ENCODE measurements at regions not wholly inside any gene's neighbourhood (a gene's known extent, or its start where the extent isn't known, plus 50 kb on each side); places are given as distances from the start of the nearest gene placed in this dataset.
"Not testable (repeated sequence)": the region's sequence is repeated elsewhere in the genome, so short reads cannot be mapped to it uniquely, and the experiment has no call there.

DNA sequence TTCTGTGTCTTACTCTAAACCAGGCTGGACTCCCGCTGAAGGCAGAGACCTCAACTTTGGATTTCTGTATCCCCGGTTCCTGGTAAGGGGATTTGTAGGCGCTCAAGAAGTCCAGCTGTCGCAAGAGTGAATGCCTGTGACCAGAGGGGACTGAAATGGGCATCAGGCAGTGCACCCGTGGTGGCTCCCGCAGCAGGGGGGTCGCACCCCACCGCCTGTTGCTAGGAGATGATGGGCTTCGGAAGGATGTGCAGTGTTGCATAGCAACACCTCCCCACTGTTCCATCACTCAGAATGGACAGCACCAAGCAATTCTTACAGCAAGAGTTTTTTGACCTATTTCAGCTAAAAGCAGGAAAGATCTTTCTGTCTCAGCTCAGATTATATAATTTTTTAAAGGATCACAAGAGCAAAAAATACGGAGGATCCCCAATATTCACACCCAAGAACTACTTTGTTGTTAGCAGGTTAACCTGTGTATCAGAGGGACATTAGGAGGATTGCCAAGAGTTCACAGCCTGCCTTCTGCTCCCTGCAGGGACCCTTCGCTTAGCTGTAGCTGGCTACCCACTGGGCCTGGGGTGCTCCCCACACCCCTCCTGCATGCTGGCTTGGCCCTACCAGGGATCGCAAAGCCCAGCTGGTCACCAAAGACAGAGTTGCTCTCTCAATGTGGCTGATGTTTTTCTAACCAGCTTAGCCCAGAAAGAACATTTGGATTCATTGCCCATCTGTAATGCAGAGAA lies 63.8 kb downstream of the SOWAHC start:
- Histone ChIP-seq H3K27me3 (ENCODE audit: control insufficient read depth, insufficient read depth, low read length) (no peaks in the 10 kb centered on the region), H3K36me3 (ENCODE audit: control insufficient read depth, insufficient read depth, low read length) (no peaks in the 10 kb centered on the region), H3K4me3 (ENCODE audit: low read depth, low read length) (no peak overlapping the region)
- no peak for DNase-seq (ENCODE audit: low read depth)
- no peak for TF ChIP-seq CTCF (IDR thresholded peaks at IDR 0.05; ENCODE audit: insufficient read depth, low read length, poor library complexity, severe bottlenecking)

DNA sequence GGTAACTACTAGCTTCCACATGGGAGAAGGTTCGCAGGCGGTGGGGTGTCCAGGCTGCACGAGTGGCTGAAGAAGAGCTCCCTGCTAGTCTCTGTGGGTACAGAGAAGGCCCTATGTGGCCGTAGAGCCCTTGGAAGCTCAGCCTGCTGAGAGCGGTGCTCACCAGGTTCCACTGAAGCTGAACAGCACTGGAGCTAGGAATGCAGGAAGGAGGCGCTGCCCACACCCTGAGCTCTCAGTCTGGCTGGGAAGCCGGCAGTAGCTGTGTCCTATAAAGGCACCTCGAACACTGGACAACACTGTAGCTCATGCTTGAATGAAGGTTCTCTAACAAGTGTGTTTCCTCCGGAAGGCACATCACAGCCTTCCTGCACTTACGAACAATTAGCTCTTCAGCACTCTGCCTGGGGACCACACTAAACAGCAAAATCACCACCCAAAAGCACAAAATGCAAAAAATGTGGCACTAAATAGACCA lies 64.6 kb downstream of the SOWAHC start:
- not testable (repeated sequence) for H3K4me3 ChIP-seq (ENCODE audit: low read depth, low read length); DNase-seq (ENCODE audit: low read depth); H3K36me3 ChIP-seq (ENCODE audit: control insufficient read depth, insufficient read depth, low read length); H3K27me3 ChIP-seq (ENCODE audit: control insufficient read depth, insufficient read depth, low read length)

GRCh38 chr2:109679225-109679624 lies 65.1 kb downstream of the SOWAHC start:
- H3K4me3 ChIP-seq (ENCODE audit: low read depth, low read length): no peak overlapping the region
- DNase-seq (ENCODE audit: low read depth): no peak
- TF ChIP-seq CTCF (IDR thresholded peaks at IDR 0.05; ENCODE audit: insufficient read depth, low read length, poor library complexity, severe bottlenecking): no peak
- H3K27me3 ChIP-seq (ENCODE audit: control insufficient read depth, insufficient read depth, low read length): no peaks in the 10 kb centered on the region
- H3K36me3 ChIP-seq (ENCODE audit: control insufficient read depth, insufficient read depth, low read length): no peaks in the 10 kb centered on the region

DNA sequence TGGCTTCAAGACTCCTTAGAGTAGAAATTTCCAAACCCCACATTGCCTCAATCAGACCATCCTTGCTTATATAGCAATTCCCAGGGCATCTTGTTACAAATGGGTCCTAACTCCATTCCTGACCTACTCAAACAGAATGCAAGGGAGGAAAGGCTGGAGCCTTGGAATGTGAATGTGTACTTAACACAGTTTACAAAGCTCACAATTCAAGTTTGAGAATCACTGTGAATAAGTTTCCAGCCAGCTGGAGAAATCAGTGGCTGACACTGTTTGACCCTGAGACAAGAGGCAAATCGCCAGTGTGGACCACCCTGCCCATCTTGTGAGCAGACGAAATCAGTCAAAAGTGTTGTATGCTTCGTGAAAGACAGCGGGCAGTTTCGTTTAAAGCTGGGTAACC lies 65.5 kb downstream of the SOWAHC start:
- no peaks in the 10 kb centered on the region for H3K27me3 ChIP-seq (ENCODE audit: control insufficient read depth, insufficient read depth, low read length)
- TF ChIP-seq CTCF (IDR thresholded peaks at IDR 0.05; ENCODE audit: insufficient read depth, low read length, poor library complexity, severe bottlenecking): no peak

GRCh38 chr2:109680523-109681297 lies 66.5 kb downstream of the SOWAHC start:
- no peak overlapping the region for H3K4me3 ChIP-seq (ENCODE audit: low read depth, low read length)
- H3K27me3 ChIP-seq (ENCODE audit: control insufficient read depth, insufficient read depth, low read length): no peaks in the 10 kb centered on the region
- no peaks in the 10 kb centered on the region for H3K36me3 ChIP-seq (ENCODE audit: control insufficient read depth, insufficient read depth, low read length)
- TF ChIP-seq CTCF (IDR thresholded peaks at IDR 0.05; ENCODE audit: insufficient read depth, low read length, poor library complexity, severe bottlenecking): no peak
- DNase-seq (ENCODE audit: low read depth): no peak

More for the DNA sequence above, 65.5 kb downstream of the SOWAHC start:
- Histone ChIP-seq H3K36me3 (ENCODE audit: control insufficient read depth, insufficient read depth, low read length) (no peaks in the 10 kb centered on the region), H3K4me3 (ENCODE audit: low read depth, low read length) (no peak overlapping the region)
- DNase-seq (ENCODE audit: low read depth): no peak

DNA sequence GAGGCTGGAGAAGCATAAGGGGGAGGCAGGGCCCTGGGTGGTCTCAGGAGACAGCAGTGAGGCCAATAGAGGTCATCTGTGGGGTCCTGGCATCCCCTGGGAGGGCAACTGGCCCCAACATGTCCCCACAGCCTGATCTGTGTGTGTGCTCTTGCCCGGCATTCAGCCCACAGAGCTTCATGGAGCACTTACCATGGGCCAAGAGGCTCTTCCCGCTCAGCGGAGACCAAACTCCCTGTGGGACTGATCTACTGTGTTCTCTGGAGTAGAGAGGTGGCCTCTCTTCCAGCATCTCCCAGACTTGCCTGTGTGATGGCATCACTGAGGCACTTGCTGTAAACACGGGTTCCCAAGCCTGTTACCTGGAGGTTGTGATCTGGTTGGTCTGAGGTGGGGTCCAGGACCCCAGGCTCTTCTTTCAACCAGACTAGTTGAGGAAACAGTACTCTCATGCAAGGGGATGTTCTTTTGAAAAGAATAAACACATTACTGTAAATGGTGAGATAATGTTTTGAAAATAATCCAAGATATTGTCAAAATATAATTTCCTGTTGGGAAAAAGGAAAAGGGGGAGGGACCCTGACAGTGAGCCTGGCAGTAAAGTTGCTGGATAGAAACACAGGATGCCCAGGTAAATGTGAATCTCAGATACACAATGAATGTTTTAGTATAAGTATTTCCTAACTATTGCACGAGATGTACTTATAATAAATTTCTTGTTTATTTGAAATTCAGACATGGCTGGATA lies 67.6 kb downstream of the SOWAHC start:
- H3K27me3 ChIP-seq (ENCODE audit: control insufficient read depth, insufficient read depth, low read length): no peaks in the 10 kb centered on the region
- no peak for TF ChIP-seq CTCF (IDR thresholded peaks at IDR 0.05; ENCODE audit: insufficient read depth, low read length, poor library complexity, severe bottlenecking)
- no peaks in the 10 kb centered on the region for H3K36me3 ChIP-seq (ENCODE audit: control insufficient read depth, insufficient read depth, low read length)

More for the DNA sequence above, 67.6 kb downstream of the SOWAHC start:
- no peak overlapping the region for H3K4me3 ChIP-seq (ENCODE audit: low read depth, low read length)
- no peak for DNase-seq (ENCODE audit: low read depth)
